ENCODE measurements at regions not wholly inside any gene's neighbourhood (a gene's known extent, or its start where the extent isn't known, plus 50 kb on each side); places are given as distances from the start of the nearest gene placed in this dataset.

- Histone ChIP-seq H3K4me3 (ENCODE audit: low read length) (no peak overlapping the region), H3K9ac (ENCODE audit: low read length) (no peak overlapping the region), H3K36me3 (ENCODE audit: control insufficient read depth, insufficient read depth, low read length, severe bottlenecking) (no peaks in the 10 kb centered on the region), H3K4me1 (ENCODE audit: control insufficient read depth, insufficient read depth, low read length) (no peaks in the 10 kb centered on the region), H3K27me3 (replicated peaks; ENCODE audit: control insufficient read depth, insufficient read depth, low read length) (no peaks in the 10 kb centered on the region), H3K9me3 (ENCODE audit: control insufficient read depth, low read length) (no peaks in the 10 kb centered on the region)
- no peak for DNase-seq (ENCODE audit: low read depth)
These were observed 102.7 kb downstream of the METRNL start for GRCh38 chr17:83181991-83182619.

- H3K9me3 ChIP-seq (ENCODE audit: control insufficient read depth, low read length), result peaks cover under 1% of the 10 kb centered on the region
- no peaks in the 10 kb centered on the region for H3K27me3 ChIP-seq (replicated peaks; ENCODE audit: control insufficient read depth, insufficient read depth, low read length)
- no peak overlapping the region for H3K4me3 ChIP-seq (ENCODE audit: low read length)
- no peak for DNase-seq (ENCODE audit: low read depth)
- H3K36me3 ChIP-seq (ENCODE audit: control insufficient read depth, insufficient read depth, low read length, severe bottlenecking), result no peaks in the 10 kb centered on the region
- H3K4me1 ChIP-seq (ENCODE audit: control insufficient read depth, insufficient read depth, low read length), result no peaks in the 10 kb centered on the region
- no peak overlapping the region for H3K9ac ChIP-seq (ENCODE audit: low read length)
These were observed 103.3 kb downstream of the METRNL start for GRCh38 chr17:83182620-83183101.

GRCh38 chr17:83183145-83183948 lies 103.9 kb downstream of the METRNL start:
- no peaks in the 10 kb centered on the region for H3K36me3 ChIP-seq (ENCODE audit: control insufficient read depth, insufficient read depth, low read length, severe bottlenecking)

GRCh38 chr17:83183951-83184506 lies 104.6 kb downstream of the METRNL start:
- Histone ChIP-seq H3K9me3 (ENCODE audit: control insufficient read depth, low read length) (peaks cover 13% of the 10 kb centered on the region), H3K36me3 (ENCODE audit: control insufficient read depth, insufficient read depth, low read length, severe bottlenecking) (no peaks in the 10 kb centered on the region), H3K4me1 (ENCODE audit: control insufficient read depth, insufficient read depth, low read length) (no peaks in the 10 kb centered on the region), H3K4me3 (ENCODE audit: low read length) (no peak overlapping the region), H3K9ac (ENCODE audit: low read length) (no peak overlapping the region), H3K27me3 (replicated peaks; ENCODE audit: control insufficient read depth, insufficient read depth, low read length) (no peaks in the 10 kb centered on the region)
- DNase-seq (ENCODE audit: low read depth), result no peak

More at GRCh38 chr17:83183145-83183948, 103.9 kb downstream of the METRNL start:
- DNase-seq (ENCODE audit: low read depth), result no peak
- H3K4me3 ChIP-seq (ENCODE audit: low read length), result no peak overlapping the region
- no peaks in the 10 kb centered on the region for H3K27me3 ChIP-seq (replicated peaks; ENCODE audit: control insufficient read depth, insufficient read depth, low read length)
- no peaks in the 10 kb centered on the region for H3K4me1 ChIP-seq (ENCODE audit: control insufficient read depth, insufficient read depth, low read length)
- no peak overlapping the region for H3K9ac ChIP-seq (ENCODE audit: low read length)
- H3K9me3 ChIP-seq (ENCODE audit: control insufficient read depth, low read length), result peaks cover 7% of the 10 kb centered on the region

GRCh38 chr17:83185023-83186002 lies 105.9 kb downstream of the METRNL start:
- no peak overlapping the region for H3K4me3 ChIP-seq (ENCODE audit: low read length)
- H3K9ac ChIP-seq (ENCODE audit: low read length), result no peak overlapping the region
- no peaks in the 10 kb centered on the region for H3K27me3 ChIP-seq (replicated peaks; ENCODE audit: control insufficient read depth, insufficient read depth, low read length)
- H3K4me1 ChIP-seq (ENCODE audit: control insufficient read depth, insufficient read depth, low read length), result peaks cover 11% of the 10 kb centered on the region
- H3K9me3 ChIP-seq (ENCODE audit: control insufficient read depth, low read length), result peaks cover 13% of the 10 kb centered on the region
- H3K36me3 ChIP-seq (ENCODE audit: control insufficient read depth, insufficient read depth, low read length, severe bottlenecking), result no peaks in the 10 kb centered on the region
- DNase-seq (ENCODE audit: low read depth), result no peak

GRCh38 chr17:83186226-83186625 lies 106.8 kb downstream of the METRNL start:
- H3K9me3 ChIP-seq (ENCODE audit: control insufficient read depth, low read length), result peaks cover 13% of the 10 kb centered on the region
- no peak overlapping the region for H3K9ac ChIP-seq (ENCODE audit: low read length)
- DNase-seq (ENCODE audit: low read depth), result no peak
- no peak overlapping the region for H3K4me3 ChIP-seq (ENCODE audit: low read length)
- no peaks in the 10 kb centered on the region for H3K27me3 ChIP-seq (replicated peaks; ENCODE audit: control insufficient read depth, insufficient read depth, low read length)
- no peaks in the 10 kb centered on the region for H3K36me3 ChIP-seq (ENCODE audit: control insufficient read depth, insufficient read depth, low read length, severe bottlenecking)
- H3K4me1 ChIP-seq (ENCODE audit: control insufficient read depth, insufficient read depth, low read length), result peaks cover 15% of the 10 kb centered on the region

- H3K36me3 ChIP-seq (ENCODE audit: control insufficient read depth, insufficient read depth, low read length, severe bottlenecking), result no peaks in the 10 kb centered on the region
- no peak overlapping the region for H3K9ac ChIP-seq (ENCODE audit: low read length)
- peaks cover 15% of the 10 kb centered on the region for H3K4me1 ChIP-seq (ENCODE audit: control insufficient read depth, insufficient read depth, low read length)
- H3K27me3 ChIP-seq (replicated peaks; ENCODE audit: control insufficient read depth, insufficient read depth, low read length), result no peaks in the 10 kb centered on the region
- H3K9me3 ChIP-seq (ENCODE audit: control insufficient read depth, low read length), result peaks cover 13% of the 10 kb centered on the region
- no peak for DNase-seq (ENCODE audit: low read depth)
- H3K4me3 ChIP-seq (ENCODE audit: low read length), result no peak overlapping the region
These were observed 107.5 kb downstream of the METRNL start for GRCh38 chr17:83186751-83187421.

- H3K9me3 ChIP-seq (ENCODE audit: control insufficient read depth, low read length), result peaks cover 13% of the 10 kb centered on the region
- no peaks in the 10 kb centered on the region for H3K36me3 ChIP-seq (ENCODE audit: control insufficient read depth, insufficient read depth, low read length, severe bottlenecking)
- no peak for DNase-seq (ENCODE audit: low read depth)
- peaks cover 20% of the 10 kb centered on the region for H3K4me1 ChIP-seq (ENCODE audit: control insufficient read depth, insufficient read depth, low read length)
- no peaks in the 10 kb centered on the region for H3K27me3 ChIP-seq (replicated peaks; ENCODE audit: control insufficient read depth, insufficient read depth, low read length)
- no peak overlapping the region for H3K4me3 ChIP-seq (ENCODE audit: low read length)
- H3K9ac ChIP-seq (ENCODE audit: low read length), result no peak overlapping the region
These were observed 108.4 kb downstream of the METRNL start for GRCh38 chr17:83187782-83188311.

GRCh38 chr17:83189044-83190003 lies 109.9 kb downstream of the METRNL start:
- H3K4me3 ChIP-seq (ENCODE audit: low read length), result no peak overlapping the region
- peaks cover 28% of the 10 kb centered on the region for H3K4me1 ChIP-seq (ENCODE audit: control insufficient read depth, insufficient read depth, low read length)
- peak overlapping the region; percentile 43 for H3K9ac ChIP-seq (ENCODE audit: low read length)
- no peaks in the 10 kb centered on the region for H3K27me3 ChIP-seq (replicated peaks; ENCODE audit: control insufficient read depth, insufficient read depth, low read length)
- H3K36me3 ChIP-seq (ENCODE audit: control insufficient read depth, insufficient read depth, low read length, severe bottlenecking), result no peaks in the 10 kb centered on the region
- peak; percentile 64 for DNase-seq (ENCODE audit: low read depth)
- H3K9me3 ChIP-seq (ENCODE audit: control insufficient read depth, low read length), result peaks cover 13% of the 10 kb centered on the region
